Uterus (tissue), 2 donors: ENCODE measurements at regions not wholly inside any gene's neighbourhood (a gene's known extent, or its start where the extent isn't known, plus 50 kb on each side); places are given as distances from the start of the nearest gene placed in this dataset.

Experiments
- POLR2A ChIP-seq, 2 donors: fragments of 450-650 bp; IDR thresholded peaks; one replicate each; pipeline ENCODE4 v1.6.1; 2016; ENCODE audit warnings: antibody characterized with exemption in 2 of 2, mild to moderate bottlenecking in 1 of 2, moderate library complexity in 1 of 2
- TF ChIP-seq, protein P1 (sequence below), 4 experiments: fragments of 200-600 bp in 2 of 4; fragments of 450-650 bp in 2 of 4; sonication (generic) in 2 of 4; IDR thresholded peaks; one replicate each; pipeline ENCODE4 v1.5.1; 2016 to 2019; ENCODE audit warnings: antibody characterized with exemption in 4 of 4, mild to moderate bottlenecking in 2 of 4, moderate library complexity in 1 of 4

DNA sequence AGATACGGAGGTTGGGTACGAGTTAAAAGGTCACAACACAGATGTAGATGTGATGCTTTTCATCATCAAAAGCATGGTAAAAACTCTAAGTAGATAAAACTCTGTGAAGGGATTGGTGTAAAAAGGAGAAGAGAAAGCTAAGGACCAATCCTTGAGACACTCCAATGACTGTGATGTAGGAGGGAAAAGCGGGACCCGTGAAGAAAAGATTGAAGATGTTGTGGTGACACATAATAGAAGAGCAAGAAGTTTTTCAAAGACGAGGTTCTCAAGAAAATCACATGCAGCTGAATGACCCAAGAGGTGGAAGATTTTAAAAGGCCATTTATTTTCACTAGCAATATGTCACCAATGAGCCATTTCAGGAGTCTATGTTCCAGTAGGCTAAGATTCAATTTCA lies 179.5 kb downstream of the MRPL39 start:
- TF ChIP-seq, protein P1, sequence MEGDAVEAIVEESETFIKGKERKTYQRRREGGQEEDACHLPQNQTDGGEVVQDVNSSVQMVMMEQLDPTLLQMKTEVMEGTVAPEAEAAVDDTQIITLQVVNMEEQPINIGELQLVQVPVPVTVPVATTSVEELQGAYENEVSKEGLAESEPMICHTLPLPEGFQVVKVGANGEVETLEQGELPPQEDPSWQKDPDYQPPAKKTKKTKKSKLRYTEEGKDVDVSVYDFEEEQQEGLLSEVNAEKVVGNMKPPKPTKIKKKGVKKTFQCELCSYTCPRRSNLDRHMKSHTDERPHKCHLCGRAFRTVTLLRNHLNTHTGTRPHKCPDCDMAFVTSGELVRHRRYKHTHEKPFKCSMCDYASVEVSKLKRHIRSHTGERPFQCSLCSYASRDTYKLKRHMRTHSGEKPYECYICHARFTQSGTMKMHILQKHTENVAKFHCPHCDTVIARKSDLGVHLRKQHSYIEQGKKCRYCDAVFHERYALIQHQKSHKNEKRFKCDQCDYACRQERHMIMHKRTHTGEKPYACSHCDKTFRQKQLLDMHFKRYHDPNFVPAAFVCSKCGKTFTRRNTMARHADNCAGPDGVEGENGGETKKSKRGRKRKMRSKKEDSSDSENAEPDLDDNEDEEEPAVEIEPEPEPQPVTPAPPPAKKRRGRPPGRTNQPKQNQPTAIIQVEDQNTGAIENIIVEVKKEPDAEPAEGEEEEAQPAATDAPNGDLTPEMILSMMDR (IDR thresholded peaks at IDR 0.05): no peak
- no peak for TF ChIP-seq POLR2A (IDR thresholded peaks at IDR 0.05)
